K562 (cell line): ENCODE measurements at regions not wholly inside any gene's neighbourhood (a gene's known extent, or its start where the extent isn't known, plus 50 kb on each side); places are given as distances from the start of the nearest gene placed in this dataset.

Source experiments
- ATAC-seq: fragments of 200-7000 bp; cut with Tn5 transposase; 3 replicates; pipeline ENCODE4 v1.9.1; 2020; ENCODE audit warnings: moderate library complexity
- BruUV-seq: library from RNA; stranded (reverse); fragments of 400-500 nt; replicated peaks from 2 replicates; lab custom pipeline; 2021; lab: Mats Ljungman, UMichigan
- CTCF ChIA-PET: fragments of 300-600 bp; formaldehyde crosslinking; extraction: SDS; loops from one replicate; lab custom pipeline; 2021; ENCODE audit warnings: low intra/inter-chr PET ratio; lab: Yijun Ruan, JAX
- POLR2A ChIA-PET: fragments of 300-600, 350-650 bp; sonication (Branson Sonifier 250); formaldehyde crosslinking; extraction: SDS; loops from one replicate; lab custom pipeline; 2021; ENCODE audit warnings: antibody characterized with exemption, inconsistent platforms; lab: Yijun Ruan, JAX
- DNase-seq, 4 experiments: peaks; one replicate each; pipeline versions ENCODE4 v3.0.0 to v3.0.0-alpha.2; 2011 to 2018; ENCODE audit warnings: low spot score in 3 of 4, mixed read lengths in 3 of 4; ENCODE audit errors: extremely low read depth in 1 of 4
- FAIRE-seq: peaks from 2 replicates; lab custom pipeline; 2011; peaks lifted over from hg19 to GRCh38; lab: Jason Lieb, UNC
- H2AFZ ChIP-seq: 2 replicates; pipeline ENCODE4 v1.6.0; 2011; ENCODE audit warnings: low read depth, low read length, control low read depth, inconsistent platforms
- H3K27ac ChIP-seq: fragments of 200-600 bp; 3 replicates; pipeline ENCODE4 v1.8.0; 2011; ENCODE audit warnings: low read depth, mild to moderate bottlenecking, control low read depth, inconsistent platforms, low read length, moderate library complexity, mixed read lengths; ENCODE audit errors: extremely low read depth
- H3K27me3 ChIP-seq, 2 experiments: fragments of 300-600 bp in 1 of 2; 2 replicates in 1 of 2; 3 replicates in 1 of 2; pipeline versions ENCODE4 v1.6.0 to v1.8.0; 2011; ENCODE audit warnings: inconsistent platforms in 2 of 2, low read length in 2 of 2, mild to moderate bottlenecking in 1 of 2, mixed read lengths in 1 of 2, moderate library complexity in 1 of 2; ENCODE audit not compliant: control insufficient read depth in 2 of 2, insufficient read depth in 2 of 2
- H3K36me3 ChIP-seq: fragments of 300-600 bp; 3 replicates; pipeline ENCODE4 v1.8.0; 2011; ENCODE audit warnings: mild to moderate bottlenecking, low read length, inconsistent platforms; ENCODE audit not compliant: control insufficient read depth, insufficient read depth
- H3K4me1 ChIP-seq, 2 experiments: fragments of 200-600 bp in 1 of 2; replicated peaks in 1 of 2; 2 replicates in 1 of 2; 3 replicates in 1 of 2; pipeline versions ENCODE4 v1.5.1 to v1.8.0; 2011; ENCODE audit warnings: inconsistent platforms in 2 of 2, low read length in 2 of 2, mild to moderate bottlenecking in 1 of 2, mixed read lengths in 1 of 2, moderate library complexity in 1 of 2; ENCODE audit not compliant: control insufficient read depth in 2 of 2, insufficient read depth in 2 of 2
- H3K4me2 ChIP-seq: 2 replicates; pipeline ENCODE4 v1.6.1; 2011; ENCODE audit warnings: low read length, control low read depth, inconsistent platforms, mixed read lengths; ENCODE audit not compliant: insufficient read depth
- H3K4me3 ChIP-seq: fragments of 200-600 bp; sonication (generic), shearing (Covaris generic); 2 replicates; pipeline ENCODE4 v1.5.1; 2016; ENCODE audit warnings: control low read depth, inconsistent platforms
- H3K79me2 ChIP-seq: fragments of 200-600 bp; 3 replicates; pipeline ENCODE4 v1.8.0; 2011; ENCODE audit warnings: low read length, inconsistent platforms; ENCODE audit not compliant: control insufficient read depth, insufficient read depth
- H3K9ac ChIP-seq, 2 experiments: 2 replicates each; pipeline versions ENCODE4 v1.6.0 to v1.6.1; 2011; ENCODE audit warnings: low read depth in 2 of 2, low read length in 2 of 2, control low read depth in 1 of 2, inconsistent platforms in 1 of 2, mild to moderate bottlenecking in 1 of 2, mixed read lengths in 1 of 2; ENCODE audit not compliant: insufficient read depth in 1 of 2
- H3K9me1 ChIP-seq: one replicate; pipeline ENCODE4 v1.6.0; 2011; ENCODE audit warnings: inconsistent platforms, mild to moderate bottlenecking, low read length, moderate library complexity; ENCODE audit not compliant: control insufficient read depth, insufficient read depth
- H3K9me3 ChIP-seq: replicated peaks from 2 replicates; pipeline ENCODE4 v1.5.1; 2011; ENCODE audit warnings: low read depth, low read length, inconsistent platforms; ENCODE audit not compliant: control insufficient read depth, insufficient read depth
- H4K20me1 ChIP-seq: replicated peaks from 2 replicates; pipeline ENCODE4 v1.6.1; 2011; ENCODE audit warnings: low read length, inconsistent platforms, mixed read lengths; ENCODE audit not compliant: control insufficient read depth, insufficient read depth
- CEBPG ChIP-seq, 3 experiments: fragments of 200-800 bp in 1 of 3; sonication (Bioruptor generic) in 1 of 3; sonication (generic) in 1 of 3; formaldehyde crosslinking in 1 of 3; IDR thresholded peaks in 2 of 3; conservative IDR thresholded peaks in 1 of 3; 2 replicates each; pipeline versions ENCODE4 v1.6.1 to v1.8.0; 2016 to 2022; ENCODE audit warnings: missing compliant biosample characterization in 2 of 3, missing genetic modification characterization in 2 of 3, mild to moderate bottlenecking in 1 of 3, missing genetic modification reagents in 1 of 3
- WGBS: fragments of 100-300 bp; shearing (Covaris generic); methylation state at CpG from one replicate; pipeline ENCODE4 v1.1.6; 2016; ENCODE audit warnings: low coverage, mixed read lengths; ENCODE audit not compliant: insufficient coverage; ENCODE audit errors: missing lambda C conversion rate; 5-methylcytosine and 5-hydroxymethylcytosine counted together
- in situ Hi-C: fragments of 300-500 bp; cut with MboI; formaldehyde crosslinking; loops from 4 replicates; pipeline ENCODE4 v1.15.0; 2018; ENCODE audit warnings: inconsistent platforms, mixed read lengths
- intact Hi-C: fragments of 100-400 bp; cut with micrococcal nuclease; formaldehyde crosslinking; loops from 2 replicates; pipeline ENCODE4 v1.14.2; 2022
- TF ChIP-seq, protein P1 (sequence below): sonication (generic); formaldehyde crosslinking; IDR thresholded peaks from 2 replicates; pipeline ENCODE4 v1.8.1; 2023; ENCODE audit warnings: mild to moderate bottlenecking, missing genetic modification reagents, moderate library complexity

GRCh38 chr15:62938825-62939224 lies 103.7 kb upstream of the TPM1 start:
- H3K27me3 ChIP-seq, result peaks cover 17 to 60% of the 10 kb centered on the region in 2 experiments; a peak in 4 of 5 replicates
- intact Hi-C loops, result no loop called here
- H3K9me3 ChIP-seq, result no peaks in the 10 kb centered on the region
- H3K36me3 ChIP-seq, result no peaks in the 10 kb centered on the region
- DNase-seq, result no peak
- no peak overlapping the region for H3K4me3 ChIP-seq
- no peak overlapping the region for H3K9ac ChIP-seq
- TF ChIP-seq, protein P1, sequence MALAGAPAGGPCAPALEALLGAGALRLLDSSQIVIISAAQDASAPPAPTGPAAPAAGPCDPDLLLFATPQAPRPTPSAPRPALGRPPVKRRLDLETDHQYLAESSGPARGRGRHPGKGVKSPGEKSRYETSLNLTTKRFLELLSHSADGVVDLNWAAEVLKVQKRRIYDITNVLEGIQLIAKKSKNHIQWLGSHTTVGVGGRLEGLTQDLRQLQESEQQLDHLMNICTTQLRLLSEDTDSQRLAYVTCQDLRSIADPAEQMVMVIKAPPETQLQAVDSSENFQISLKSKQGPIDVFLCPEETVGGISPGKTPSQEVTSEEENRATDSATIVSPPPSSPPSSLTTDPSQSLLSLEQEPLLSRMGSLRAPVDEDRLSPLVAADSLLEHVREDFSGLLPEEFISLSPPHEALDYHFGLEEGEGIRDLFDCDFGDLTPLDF (CRISPR knock-in tag), result no peak
- no peak for TF ChIP-seq CEBPG (CRISPR knock-in tag; IDR thresholded peaks at IDR 0.05)
- TF ChIP-seq CEBPG (tag; conservative IDR thresholded peaks at IDR 0.05 in 1 of 2, IDR thresholded peaks at IDR 0.05 in 1 of 2), result peak in 1 of 2 experiments; percentile 17; a peak in 1 of 4 replicates
- ATAC-seq, result no peak
- CTCF ChIA-PET, result no interaction called here
- H3K4me2 ChIP-seq, result no peak overlapping the region
- in situ Hi-C loops, result no loop called here
- H3K4me1 ChIP-seq, result no peaks in the 10 kb centered on the region
- H3K27ac ChIP-seq, result no peak overlapping the region
- BruUV-seq, result no TSS peak
- FAIRE-seq, result no peak
- H4K20me1 ChIP-seq, result 0 out of 2 replicates have a peak, but pooled peaks cover 3% of the 10 kb centered on the region
- no peak overlapping the region for H2AFZ ChIP-seq
- H3K9me1 ChIP-seq, result no peaks in the 10 kb centered on the region
- POLR2A ChIA-PET, result interaction anchor here (0.6 to 0.7 kb wide), 3 partner anchors 16 to 38 kb away, joined by 3 read pairs; no protein-coding TSS in a partner anchor
- H3K79me2 ChIP-seq, result no peaks in the 10 kb centered on the region
- 0% methylated on average over 3 of the region's 3 CpGs for WGBS
